ENCODE measurements at regions not wholly inside any gene's neighbourhood (a gene's known extent, or its start where the extent isn't known, plus 50 kb on each side); places are given as distances from the start of the nearest gene placed in this dataset.

- Histone ChIP-seq H3K27me3 (no peaks in the 10 kb centered on the region), H3K4me1 (no peaks in the 10 kb centered on the region), H3K4me3 (no peak overlapping the region), H3K9me3 (no peaks in the 10 kb centered on the region), H3K36me3 (no peaks in the 10 kb centered on the region), H3K27ac (no peak overlapping the region)
- TF ChIP-seq POLR2A (IDR thresholded peaks at IDR 0.05) (no peak), CTCF (IDR thresholded peaks at IDR 0.05) (no peak)
- intact Hi-C loops (cut with DNase I) = no loop called here
- DNase-seq (no peak), ATAC-seq (no peak)
- WGBS (ENCODE audit: insufficient coverage, low coverage, low lambda C conversion rate, missing lambda C conversion rate) = 60% methylated on average over 5 of the region's 5 CpGs
Measured at GRCh38 chr21:25176637-25177412, 430.5 kb downstream of the MRPL39 start.

GRCh38 chr21:25175938-25176337 is 431.3 kb downstream of the MRPL39 start:
- WGBS (ENCODE audit: insufficient coverage, low coverage, low lambda C conversion rate, missing lambda C conversion rate) = 36% methylated on average over 2 of the region's 2 CpGs
- no peaks in the 10 kb centered on the region for H3K4me1 ChIP-seq
- H3K27me3 ChIP-seq = no peaks in the 10 kb centered on the region
- H3K36me3 ChIP-seq = no peaks in the 10 kb centered on the region
- DNase-seq (no peak), ATAC-seq (no peak)
- no peaks in the 10 kb centered on the region for H3K9me3 ChIP-seq
- TF ChIP-seq POLR2A (IDR thresholded peaks at IDR 0.05) = no peak
- no peak for TF ChIP-seq CTCF (IDR thresholded peaks at IDR 0.05)
- no peak overlapping the region for H3K4me3 ChIP-seq
- intact Hi-C loops (cut with DNase I) = no loop called here
- H3K27ac ChIP-seq = no peak overlapping the region

GRCh38 chr21:25171438-25171837 is 435.8 kb downstream of the MRPL39 start:
- DNase-seq (no peak), ATAC-seq (no peak)
- TF ChIP-seq CTCF (IDR thresholded peaks at IDR 0.05) (no peak), POLR2A (IDR thresholded peaks at IDR 0.05) (no peak)
- H3K4me1 ChIP-seq = no peaks in the 10 kb centered on the region
- no peaks in the 10 kb centered on the region for H3K27me3 ChIP-seq
- H3K4me3 ChIP-seq = no peak overlapping the region
- H3K27ac ChIP-seq = no peak overlapping the region
- no peaks in the 10 kb centered on the region for H3K36me3 ChIP-seq
- H3K9me3 ChIP-seq = no peaks in the 10 kb centered on the region
- 53% methylated on average over 6 of the region's 6 CpGs for WGBS (ENCODE audit: insufficient coverage, low coverage, low lambda C conversion rate, missing lambda C conversion rate)
- intact Hi-C loops (cut with DNase I) = no loop called here

GRCh38 chr21:25170681-25171080 is 436.6 kb downstream of the MRPL39 start:
- ATAC-seq (no peak), DNase-seq (no peak)
- intact Hi-C loops (cut with DNase I) = no loop called here
- Histone ChIP-seq H3K4me1 (no peaks in the 10 kb centered on the region), H3K36me3 (no peaks in the 10 kb centered on the region), H3K9me3 (no peaks in the 10 kb centered on the region), H3K27ac (no peak overlapping the region), H3K4me3 (no peak overlapping the region), H3K27me3 (no peaks in the 10 kb centered on the region)
- 64% methylated on average over 2 of the region's 3 CpGs for WGBS (ENCODE audit: insufficient coverage, low coverage, low lambda C conversion rate, missing lambda C conversion rate)
- TF ChIP-seq CTCF (IDR thresholded peaks at IDR 0.05) (no peak), POLR2A (IDR thresholded peaks at IDR 0.05) (no peak)
